ENCODE measurements at regions not wholly inside any gene's neighbourhood (a gene's known extent, or its start where the extent isn't known, plus 50 kb on each side); places are given as distances from the start of the nearest gene placed in this dataset.

- no peak for DNase-seq (ENCODE audit: low spot score)
- Histone ChIP-seq H3K4me2 (ENCODE audit: low read depth, low read length) (no peak overlapping the region), H3K79me2 (ENCODE audit: insufficient read depth, low read length) (no peaks in the 10 kb centered on the region), H3K4me3 (replicated peaks in 1 of 3; ENCODE audit: insufficient read depth in 1 of 3, low read depth in 2 of 3, low read length in 3 of 3) (no peak overlapping the region), H3K4me1 (ENCODE audit: insufficient read depth, low read length) (no peaks in the 10 kb centered on the region), H2AFZ (ENCODE audit: low read length) (no peak overlapping the region), H3K27ac (ENCODE audit: extremely low read length, insufficient read depth, low read length) (no peak overlapping the region), H4K20me1 (ENCODE audit: insufficient read depth, low read length) (no peaks in the 10 kb centered on the region), H3K27me3 (ENCODE audit: control insufficient read depth in 1 of 2, insufficient read depth in 2 of 2, low read length in 2 of 2) (no peaks in the 10 kb centered on the region), H3K9me3 (ENCODE audit: low read length) (no peaks in the 10 kb centered on the region), H3K9ac (ENCODE audit: insufficient read depth, low read depth, low read length) (no peak overlapping the region), H3K36me3 (replicated peaks in 1 of 2; ENCODE audit: control insufficient read depth in 1 of 2, insufficient read depth in 2 of 2, low read length in 2 of 2) (no peaks in the 10 kb centered on the region)
- in situ Hi-C loops (cut with HindIII; ENCODE audit: extremely low pct_ligation_motif_present, low pct_unique_long_range_greater_than_20kb): no loop called here
- ChIA-PET CTCF (ENCODE audit: low intra/inter-chr PET ratio, low total read pairs) (no interaction called here), POLR2A (no interaction called here)
- TF ChIP-seq GMEB1 (CRISPR knock-in tag; IDR thresholded peaks at IDR 0.05; ENCODE audit: borderline replicate concordance) (no peak), MTA3 (CRISPR knock-in tag; IDR thresholded peaks at IDR 0.05) (no peak), PAWR (CRISPR knock-in tag; IDR thresholded peaks at IDR 0.05; ENCODE audit: borderline replicate concordance) (no peak), ZNF619 (CRISPR knock-in tag; IDR thresholded peaks at IDR 0.05) (no peak), ZBTB1 (CRISPR knock-in tag; IDR thresholded peaks at IDR 0.05; ENCODE audit: borderline replicate concordance) (no peak), SPEN (CRISPR knock-in tag; IDR thresholded peaks at IDR 0.05; ENCODE audit: low read depth) (no peak), ZNF615 (CRISPR knock-in tag; IDR thresholded peaks at IDR 0.05; ENCODE audit: borderline replicate concordance) (no peak), CERS6 (CRISPR knock-in tag; IDR thresholded peaks at IDR 0.05) (no peak)
- FAIRE-seq: no peak
- intact Hi-C loops (cut with micrococcal nuclease; ENCODE audit: unreplicated experiment): no loop called here
- 3% methylated on average over 5 of the region's 5 CpGs for WGBS (ENCODE audit: low lambda C conversion rate)
- BruUV-seq (replicated peaks): no TSS peak
- no peak for ATAC-seq
Measured at GRCh38 chrX:113950081-113950678, 633.7 kb upstream of the HTR2C start.
